ENCODE measurements at regions not wholly inside any gene's neighbourhood (a gene's known extent, or its start where the extent isn't known, plus 50 kb on each side); places are given as distances from the start of the nearest gene placed in this dataset.
A peak's percentile ranks its signal among the peaks of the same experiment; 100 is the strongest.

- TF ChIP-seq E2F8 (IDR thresholded peaks at IDR 0.05; ENCODE audit: low read depth, partially characterized antibody) (no peak), FOSL1 (tag; conservative IDR thresholded peaks at IDR 0.05) (0 out of 2 replicates have a peak, but pooled peaks have one; percentile 21), ZNF212 (CRISPR knock-in tag; IDR thresholded peaks at IDR 0.05) (no peak), STAT6 (CRISPR knock-in tag; IDR thresholded peaks at IDR 0.05) (no peak), ZFX (CRISPR knock-in tag; IDR thresholded peaks at IDR 0.05) (no peak), SUPT5H (IDR thresholded peaks at IDR 0.05) (no peak), PHF8 (IDR thresholded peaks at IDR 0.05; ENCODE audit: borderline replicate concordance, low read length) (no peak), ATF4 (CRISPR knock-in tag; IDR thresholded peaks at IDR 0.05) (no peak), PKNOX1 (IDR thresholded peaks at IDR 0.05) (peak; percentile 76), ZKSCAN3 (CRISPR knock-in tag; IDR thresholded peaks at IDR 0.05) (no peak), DACH1 (IDR thresholded peaks at IDR 0.05; ENCODE audit: partially characterized antibody) (no peak), ZNF696 (CRISPR knock-in tag; conservative IDR thresholded peaks at IDR 0.05) (no peak), TEAD1 (CRISPR knock-in tag; IDR thresholded peaks at IDR 0.05) (no peak), PBX2 (CRISPR knock-in tag; IDR thresholded peaks at IDR 0.05; ENCODE audit: low read depth) (no peak), PBX2 (tag; conservative IDR thresholded peaks at IDR 0.05; ENCODE audit: low read depth) (peak; percentile 52), ZBTB8A (IDR thresholded peaks at IDR 0.05; ENCODE audit: partially characterized antibody) (no peak), GTF2F1 (IDR thresholded peaks at IDR 0.05; ENCODE audit: low read depth, low read length) (no peak)
Measured at GRCh38 chr3:4906107-4906621, 73.1 kb upstream of the BHLHE40 start (continued).
